ENCODE measurements at regions not wholly inside any gene's neighbourhood (a gene's known extent, or its start where the extent isn't known, plus 50 kb on each side); places are given as distances from the start of the nearest gene placed in this dataset.

GRCh38 chr9:87442451-87442850 lies 55.2 kb upstream of the DAPK1 start:
- H3K4me3 ChIP-seq (replicated peaks; ENCODE audit: low read depth, low read length) = no peak overlapping the region
- no peak for DNase-seq (ENCODE audit: low read depth)
- no peak for TF ChIP-seq CTCF (IDR thresholded peaks at IDR 0.05; ENCODE audit: low read length, missing control alignments)

GRCh38 chr9:87443006-87443405 lies 54.7 kb upstream of the DAPK1 start:
- no peak for TF ChIP-seq CTCF (IDR thresholded peaks at IDR 0.05; ENCODE audit: low read length, missing control alignments)
- no peak overlapping the region for H3K4me3 ChIP-seq (replicated peaks; ENCODE audit: low read depth, low read length)
- no peak for DNase-seq (ENCODE audit: low read depth)

- TF ChIP-seq CTCF (IDR thresholded peaks at IDR 0.05; ENCODE audit: low read length, missing control alignments) = no peak
- no peak for DNase-seq (ENCODE audit: low read depth)
- no peak overlapping the region for H3K4me3 ChIP-seq (replicated peaks; ENCODE audit: low read depth, low read length)
These were observed 54.2 kb upstream of the DAPK1 start for GRCh38 chr9:87443461-87443860.

- no peak overlapping the region for H3K4me3 ChIP-seq (replicated peaks; ENCODE audit: low read depth, low read length)
- DNase-seq (ENCODE audit: low read depth) = peak; percentile 42
- TF ChIP-seq CTCF (IDR thresholded peaks at IDR 0.05; ENCODE audit: low read length, missing control alignments) = no peak
These were observed 52.0 kb upstream of the DAPK1 start for GRCh38 chr9:87445646-87446045.

- DNase-seq (ENCODE audit: low read depth) = no peak
- no peak for TF ChIP-seq CTCF (IDR thresholded peaks at IDR 0.05; ENCODE audit: low read length, missing control alignments)
- H3K4me3 ChIP-seq (replicated peaks; ENCODE audit: low read depth, low read length) = no peak overlapping the region
These were observed 51.1 kb upstream of the DAPK1 start for GRCh38 chr9:87446527-87446926.

- H3K4me3 ChIP-seq (replicated peaks; ENCODE audit: low read depth, low read length) = no peak overlapping the region
- no peak for TF ChIP-seq CTCF (IDR thresholded peaks at IDR 0.05; ENCODE audit: low read length, missing control alignments)
These were observed 49.9 kb upstream of the DAPK1 start for GRCh38 chr9:87447547-87448432.

More at GRCh38 chr9:87447547-87448432, 49.9 kb upstream of the DAPK1 start:
- no peak for DNase-seq (ENCODE audit: low read depth)
